ENCODE measurements at regions not wholly inside any gene's neighbourhood (a gene's known extent, or its start where the extent isn't known, plus 50 kb on each side); places are given as distances from the start of the nearest gene placed in this dataset.

- Histone ChIP-seq H3K9me3 (replicated peaks; ENCODE audit: insufficient read depth, low read length) (no peaks in the 10 kb centered on the region), H2AFZ (ENCODE audit: low read length) (no peak overlapping the region), H4K20me1 (ENCODE audit: insufficient read depth, low read length) (no peaks in the 10 kb centered on the region), H3K79me2 (ENCODE audit: low read length) (no peaks in the 10 kb centered on the region), H3K9me2 (replicated peaks; ENCODE audit: insufficient read depth, low read length) (no peaks in the 10 kb centered on the region), H3K27ac (ENCODE audit: low read length) (no peak overlapping the region), H3K4me1 (ENCODE audit: low read length) (no peaks in the 10 kb centered on the region), H3K4me3 (ENCODE audit: low read length) (no peak overlapping the region), H3K36me3 (replicated peaks; ENCODE audit: insufficient read depth, low read length) (no peaks in the 10 kb centered on the region), H3K4me2 (ENCODE audit: low read depth, low read length) (no peak overlapping the region), H3K9ac (ENCODE audit: low read length) (no peak overlapping the region), H3K27me3 (replicated peaks; ENCODE audit: insufficient read depth, low read length) (no peaks in the 10 kb centered on the region), H3F3A (ENCODE audit: insufficient read depth, low read length) (no peaks in the 10 kb centered on the region)
- TF ChIP-seq EZH2 (optimal IDR thresholded peaks at IDR 0.05; ENCODE audit: low read depth, low read length) (no peak), EZH2phosphoT487 (IDR thresholded peaks at IDR 0.05; ENCODE audit: low read length) (no peak)
- TF ChIP-seq, protein P1, sequence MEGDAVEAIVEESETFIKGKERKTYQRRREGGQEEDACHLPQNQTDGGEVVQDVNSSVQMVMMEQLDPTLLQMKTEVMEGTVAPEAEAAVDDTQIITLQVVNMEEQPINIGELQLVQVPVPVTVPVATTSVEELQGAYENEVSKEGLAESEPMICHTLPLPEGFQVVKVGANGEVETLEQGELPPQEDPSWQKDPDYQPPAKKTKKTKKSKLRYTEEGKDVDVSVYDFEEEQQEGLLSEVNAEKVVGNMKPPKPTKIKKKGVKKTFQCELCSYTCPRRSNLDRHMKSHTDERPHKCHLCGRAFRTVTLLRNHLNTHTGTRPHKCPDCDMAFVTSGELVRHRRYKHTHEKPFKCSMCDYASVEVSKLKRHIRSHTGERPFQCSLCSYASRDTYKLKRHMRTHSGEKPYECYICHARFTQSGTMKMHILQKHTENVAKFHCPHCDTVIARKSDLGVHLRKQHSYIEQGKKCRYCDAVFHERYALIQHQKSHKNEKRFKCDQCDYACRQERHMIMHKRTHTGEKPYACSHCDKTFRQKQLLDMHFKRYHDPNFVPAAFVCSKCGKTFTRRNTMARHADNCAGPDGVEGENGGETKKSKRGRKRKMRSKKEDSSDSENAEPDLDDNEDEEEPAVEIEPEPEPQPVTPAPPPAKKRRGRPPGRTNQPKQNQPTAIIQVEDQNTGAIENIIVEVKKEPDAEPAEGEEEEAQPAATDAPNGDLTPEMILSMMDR (IDR thresholded peaks at IDR 0.05; ENCODE audit: low read length) = no peak
- DNase-seq = no peak
These were observed 526.4 kb upstream of the CXorf51A start for GRCh38 chrX:147340947-147341346.

- H3K4me2 ChIP-seq (ENCODE audit: low read depth, low read length) = no peak overlapping the region
- no peaks in the 10 kb centered on the region for H3K27me3 ChIP-seq (replicated peaks; ENCODE audit: insufficient read depth, low read length)
- H3F3A ChIP-seq (ENCODE audit: insufficient read depth, low read length) = no peaks in the 10 kb centered on the region
- no peaks in the 10 kb centered on the region for H3K9me2 ChIP-seq (replicated peaks; ENCODE audit: insufficient read depth, low read length)
- H4K20me1 ChIP-seq (ENCODE audit: insufficient read depth, low read length) = no peaks in the 10 kb centered on the region
- no peak overlapping the region for H3K27ac ChIP-seq (ENCODE audit: low read length)
- H3K4me3 ChIP-seq (ENCODE audit: low read length) = no peak overlapping the region
- TF ChIP-seq EZH2phosphoT487 (IDR thresholded peaks at IDR 0.05; ENCODE audit: low read length) = no peak
- no peak for TF ChIP-seq EZH2 (optimal IDR thresholded peaks at IDR 0.05; ENCODE audit: low read depth, low read length)
- TF ChIP-seq, protein P1 (IDR thresholded peaks at IDR 0.05; ENCODE audit: low read length) = no peak
- H3K9ac ChIP-seq (ENCODE audit: low read length) = no peak overlapping the region
- H3K36me3 ChIP-seq (replicated peaks; ENCODE audit: insufficient read depth, low read length) = no peaks in the 10 kb centered on the region
- H3K79me2 ChIP-seq (ENCODE audit: low read length) = no peaks in the 10 kb centered on the region
- no peaks in the 10 kb centered on the region for H3K9me3 ChIP-seq (replicated peaks; ENCODE audit: insufficient read depth, low read length)
- no peak for DNase-seq
- H3K4me1 ChIP-seq (ENCODE audit: low read length) = no peaks in the 10 kb centered on the region
- no peak overlapping the region for H2AFZ ChIP-seq (ENCODE audit: low read length)
These were observed 519.3 kb upstream of the CXorf51A start for GRCh38 chrX:147333821-147334220.

DNA sequence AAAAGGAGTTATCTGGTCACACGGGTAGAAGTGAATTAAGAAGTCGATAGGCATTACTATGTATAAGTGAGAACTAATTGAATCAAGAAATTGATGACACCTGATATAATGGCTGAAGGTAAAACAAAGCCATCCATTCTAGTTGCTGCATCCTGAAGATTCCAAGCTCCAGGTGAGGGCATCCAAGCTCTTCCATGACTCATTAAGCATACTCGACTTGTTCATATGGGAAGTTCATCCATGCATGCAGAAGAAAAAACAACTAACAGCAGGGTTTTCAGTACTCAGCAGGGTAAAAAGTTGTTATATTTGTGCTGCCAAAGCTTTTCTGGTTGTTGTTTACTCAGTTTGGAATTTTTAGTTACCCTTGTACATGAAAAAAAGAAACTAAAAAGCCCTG lies 508.0 kb upstream of the CXorf51A start:
- Histone ChIP-seq H3K36me3 (replicated peaks; ENCODE audit: insufficient read depth, low read length) (no peaks in the 10 kb centered on the region), H3K9ac (ENCODE audit: low read length) (no peak overlapping the region), H3K4me1 (ENCODE audit: low read length) (no peaks in the 10 kb centered on the region), H3K4me3 (ENCODE audit: low read length) (no peak overlapping the region), H3K9me2 (replicated peaks; ENCODE audit: insufficient read depth, low read length) (no peaks in the 10 kb centered on the region), H4K20me1 (ENCODE audit: insufficient read depth, low read length) (no peaks in the 10 kb centered on the region), H3K4me2 (ENCODE audit: low read depth, low read length) (no peak overlapping the region), H3K27me3 (replicated peaks; ENCODE audit: insufficient read depth, low read length) (no peaks in the 10 kb centered on the region), H3K27ac (ENCODE audit: low read length) (no peak overlapping the region), H2AFZ (ENCODE audit: low read length) (no peak overlapping the region), H3K9me3 (replicated peaks; ENCODE audit: insufficient read depth, low read length) (no peaks in the 10 kb centered on the region), H3K79me2 (ENCODE audit: low read length) (no peaks in the 10 kb centered on the region), H3F3A (ENCODE audit: insufficient read depth, low read length) (no peaks in the 10 kb centered on the region)
- TF ChIP-seq EZH2phosphoT487 (IDR thresholded peaks at IDR 0.05; ENCODE audit: low read length) (no peak), EZH2 (optimal IDR thresholded peaks at IDR 0.05; ENCODE audit: low read depth, low read length) (no peak)
- TF ChIP-seq, protein P1 (IDR thresholded peaks at IDR 0.05; ENCODE audit: low read length) = no peak
- DNase-seq = no peak

Measured in MM.1S (cell line).